Stimulated activated CD4-positive, alpha-beta T cell treated with anti-CD3 and anti-CD28 coated beads, Interleukin-1b, Interleukin-23, amount 100 ng/mL, for 1 hour (primary cell): ENCODE measurements at regions not wholly inside any gene's neighbourhood (a gene's known extent, or its start where the extent isn't known, plus 50 kb on each side); places are given as distances from the start of the nearest gene placed in this dataset.

Source experiments
- DNase-seq, 2 donors: peaks; one replicate each; pipeline ENCODE4 v3.0.0-alpha.2; 2020; ENCODE audit warnings: low read depth in 2 of 2

DNA sequence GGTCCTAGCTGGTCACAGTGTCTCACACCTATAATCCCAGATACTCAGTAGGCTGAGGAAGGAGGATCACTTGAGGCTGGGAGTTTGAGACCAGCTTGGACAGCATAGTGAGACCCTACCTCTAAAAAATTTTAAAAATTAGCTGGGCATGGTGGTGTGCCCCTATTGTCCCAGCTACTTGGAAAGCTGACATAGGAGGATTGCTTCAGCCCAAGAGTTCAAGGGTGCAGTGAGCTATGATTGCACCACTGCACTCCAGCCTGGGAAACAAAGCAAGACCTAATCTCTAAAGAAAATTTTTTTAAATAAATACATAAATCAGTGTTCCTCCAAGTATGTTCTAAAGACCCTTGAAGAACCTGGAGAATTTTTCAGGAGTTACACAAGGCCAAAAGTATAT lies 50.6 kb upstream of the GNAO1 start:
- DNase-seq: no peak

DNA sequence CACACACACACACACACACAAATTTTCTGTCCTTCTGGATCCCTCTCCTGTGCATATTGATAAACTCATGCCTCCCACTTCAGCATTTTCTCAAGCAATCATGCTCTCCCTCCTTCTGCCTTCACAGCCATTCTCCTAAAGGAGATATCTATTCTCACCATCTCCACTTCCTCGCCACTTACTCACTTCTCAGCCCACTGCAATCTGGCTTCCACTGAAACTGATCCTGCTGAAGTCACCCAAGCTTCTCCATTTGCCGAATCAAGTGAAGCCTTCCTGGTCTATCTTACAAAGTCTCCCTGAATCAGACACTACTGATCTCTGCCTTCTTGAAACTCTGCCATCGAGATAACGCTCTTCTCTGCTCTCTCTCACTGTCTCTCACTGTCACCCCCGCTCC lies 54.0 kb upstream of the GNAO1 start:
- DNase-seq: no peak

DNA sequence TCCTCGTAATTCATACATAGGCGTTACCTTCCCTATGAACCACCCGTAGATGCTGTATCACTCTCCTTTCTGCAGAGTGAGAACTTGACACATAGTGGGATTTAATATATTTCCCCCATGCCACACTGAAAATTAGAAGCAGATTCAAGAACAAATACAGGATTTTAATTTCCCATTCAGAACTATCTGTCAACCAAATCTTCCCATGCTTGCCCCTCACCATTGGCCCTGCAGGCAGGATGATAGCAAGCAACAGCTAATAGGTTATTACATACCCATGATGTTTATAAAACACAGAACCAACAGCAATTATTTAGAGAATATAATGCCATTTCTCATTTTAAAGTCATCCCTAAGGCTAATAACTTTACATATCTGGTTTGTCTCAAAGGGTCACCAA lies 55.0 kb upstream of the GNAO1 start:
- DNase-seq: no peak

DNA sequence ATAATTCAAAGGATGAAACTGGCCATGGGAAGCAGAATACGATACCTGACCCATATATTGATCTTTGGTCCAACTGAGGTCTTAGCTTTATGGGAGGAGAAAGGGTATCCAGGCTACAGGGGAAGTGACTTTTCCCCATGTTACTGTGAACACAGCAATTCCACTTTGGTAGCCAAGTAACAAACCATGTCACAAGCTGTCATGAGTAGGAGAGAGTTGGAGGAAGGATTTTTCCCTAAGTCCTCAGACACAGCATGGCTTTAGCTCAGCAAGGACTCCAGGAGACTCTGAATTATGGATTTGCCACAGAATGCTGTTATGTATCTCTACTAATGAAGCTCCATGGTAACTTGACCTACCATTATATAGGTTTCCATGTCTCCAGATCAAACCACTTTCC lies 56.5 kb upstream of the GNAO1 start:
- no peak for DNase-seq

DNA sequence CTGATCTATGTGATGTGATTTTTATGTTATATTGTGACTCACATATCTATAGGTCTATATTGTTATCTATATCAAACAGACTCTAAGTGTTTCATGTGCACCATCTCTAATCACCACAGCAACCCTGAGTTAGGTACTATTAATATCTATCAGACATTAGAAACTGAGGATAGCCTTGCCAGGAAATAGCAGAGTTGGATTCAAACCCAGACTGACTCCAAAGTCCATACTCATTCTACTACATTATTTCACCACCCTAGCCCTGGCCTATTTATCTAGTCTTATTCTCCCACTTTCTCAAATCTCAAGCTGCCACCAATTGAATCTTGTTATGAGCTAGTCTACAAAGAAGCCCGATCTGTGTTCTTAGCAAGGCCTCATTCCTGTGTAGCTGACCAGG lies 65.4 kb upstream of the GNAO1 start:
- no peak for DNase-seq

DNA sequence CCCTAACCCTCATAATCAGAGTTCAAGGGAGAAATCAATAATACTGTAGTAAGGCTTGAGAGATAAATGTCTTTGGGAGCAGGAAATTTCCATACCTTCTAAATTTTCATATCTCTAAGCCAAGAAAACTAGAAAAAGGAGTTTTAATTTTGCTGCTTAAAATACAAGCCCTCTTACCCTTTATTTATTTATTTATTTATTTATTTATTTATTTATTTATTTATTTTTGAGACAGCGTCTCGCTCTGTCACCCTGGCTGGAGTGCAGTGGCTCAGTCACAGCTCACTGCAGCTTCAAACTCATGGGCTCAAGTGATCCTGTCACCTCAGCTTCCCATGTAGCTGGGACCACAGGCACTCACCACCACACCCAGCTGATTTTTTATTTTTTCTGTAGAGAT lies 69.0 kb upstream of the GNAO1 start:
- no peak for DNase-seq

DNA sequence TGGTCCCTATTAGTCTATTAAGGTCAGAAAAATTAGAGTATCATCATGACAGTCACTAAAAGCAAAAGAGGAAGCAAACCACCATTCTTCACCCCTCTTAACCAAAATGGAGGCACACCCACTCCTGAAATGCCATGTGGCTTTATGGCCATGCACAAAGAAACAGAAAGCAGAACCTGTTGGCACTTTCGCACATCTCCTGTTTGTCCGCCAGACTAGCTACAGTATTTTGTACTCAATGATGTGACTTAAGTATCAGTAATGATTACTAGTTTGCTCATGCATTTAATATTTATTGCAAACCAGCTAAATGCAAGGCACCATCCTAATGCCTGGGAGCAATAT lies 70.2 kb upstream of the GNAO1 start:
- no peak for DNase-seq

DNA sequence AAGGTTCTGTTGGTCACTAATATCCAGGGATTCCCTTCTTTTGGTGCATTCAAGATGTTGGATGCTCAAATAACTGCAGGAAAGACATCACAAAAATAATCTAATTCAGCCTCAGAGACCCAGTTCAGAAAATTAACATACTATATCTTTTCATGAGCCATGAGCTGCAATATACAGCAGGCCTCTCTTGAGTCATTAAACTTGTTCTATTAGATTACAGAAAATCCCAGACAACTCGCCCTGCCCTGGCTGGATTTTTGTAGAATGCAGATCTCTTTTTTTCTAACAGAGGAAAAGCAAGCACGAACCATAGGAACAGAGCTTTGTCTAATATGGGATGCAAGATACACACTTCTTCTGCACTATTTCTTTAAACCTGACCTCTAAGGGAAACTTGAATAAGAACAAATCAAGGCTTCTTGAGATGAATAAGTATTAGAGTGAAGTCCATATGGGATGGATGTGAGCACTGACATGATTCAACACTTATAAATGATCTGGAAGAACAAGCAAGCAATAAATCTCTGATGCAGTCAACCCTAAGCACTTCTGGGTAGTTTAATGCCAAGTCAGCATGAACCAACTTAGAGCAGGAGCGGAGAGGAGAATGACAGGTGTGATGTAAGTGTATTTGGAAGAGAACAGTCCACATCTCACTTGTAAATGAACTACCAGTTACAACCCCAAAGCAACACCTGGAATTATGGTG lies 70.7 kb upstream of the GNAO1 start:
- no peak for DNase-seq

DNA sequence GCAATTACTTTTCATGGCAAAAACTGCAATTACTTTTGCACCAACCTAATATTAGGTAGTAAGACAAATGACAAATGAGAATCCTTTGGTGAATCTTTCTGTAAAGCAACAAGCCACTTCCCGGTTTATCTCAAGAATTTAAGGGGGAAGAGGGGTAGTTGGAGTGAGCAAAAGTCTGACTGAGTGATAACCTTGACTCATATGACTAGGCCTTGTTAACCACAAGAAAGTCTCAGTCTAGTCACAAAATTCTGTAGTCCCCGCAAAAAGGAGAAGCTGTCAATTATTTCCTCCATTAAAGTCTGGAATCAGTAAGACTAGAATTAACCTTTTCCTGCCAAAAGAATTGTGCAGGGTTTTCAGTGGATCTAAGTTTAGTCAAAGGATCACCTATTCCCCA lies 72.2 kb upstream of the GNAO1 start:
- DNase-seq: no peak

DNA sequence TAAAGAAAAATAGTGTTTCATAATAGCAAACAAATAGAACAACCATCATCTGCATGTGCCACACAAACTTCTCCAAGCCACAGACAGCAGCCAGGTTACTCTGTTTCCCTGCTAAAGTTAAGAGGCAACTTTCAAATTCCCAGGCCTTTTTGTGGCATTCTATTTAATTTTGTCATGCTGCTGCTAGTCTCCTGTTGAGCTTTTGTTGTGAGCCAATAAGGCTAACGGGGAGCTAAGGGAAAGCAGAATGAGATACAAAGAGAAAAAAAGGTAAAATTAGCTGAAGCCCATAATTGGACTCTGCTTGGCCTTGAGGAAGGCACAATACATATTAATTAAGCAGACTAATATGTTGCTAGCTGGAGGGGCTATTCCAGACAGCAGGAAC lies 74.7 kb upstream of the GNAO1 start:
- DNase-seq: no peak

DNA sequence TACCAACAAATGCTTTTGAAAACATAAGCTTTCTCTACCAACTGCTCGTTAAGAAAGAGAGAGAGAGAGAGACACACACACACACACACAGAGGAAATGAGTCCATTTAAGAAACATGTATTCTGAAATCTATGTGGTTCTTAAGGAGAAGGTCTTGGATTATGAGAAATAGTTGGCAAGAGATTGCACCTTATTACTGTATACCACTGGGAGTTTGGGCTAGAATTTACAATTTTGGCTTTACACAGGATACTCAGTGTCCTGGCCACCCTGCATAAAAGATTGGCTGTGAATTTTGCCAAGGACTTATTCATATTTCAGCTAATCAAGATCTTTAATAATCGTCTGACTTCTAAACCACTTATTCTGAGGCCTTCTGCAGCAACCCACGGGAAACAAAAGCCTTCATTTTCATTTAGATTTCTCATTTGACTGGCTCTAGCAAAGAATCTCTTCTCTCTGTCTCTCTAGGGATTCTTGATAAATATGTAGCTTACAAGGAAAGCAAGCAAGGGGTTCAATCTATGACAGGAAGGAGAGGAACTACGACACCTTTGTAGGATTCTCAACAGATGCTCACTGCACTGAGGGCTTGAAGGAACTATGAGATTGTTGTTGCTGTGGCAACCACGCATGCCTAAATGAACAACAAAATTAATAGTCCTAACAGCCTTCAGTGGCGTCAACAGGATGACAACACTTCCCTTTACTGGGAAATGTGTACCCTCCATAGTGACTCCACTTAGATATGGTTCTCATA lies 75.3 kb upstream of the GNAO1 start:
- no peak for DNase-seq

DNA sequence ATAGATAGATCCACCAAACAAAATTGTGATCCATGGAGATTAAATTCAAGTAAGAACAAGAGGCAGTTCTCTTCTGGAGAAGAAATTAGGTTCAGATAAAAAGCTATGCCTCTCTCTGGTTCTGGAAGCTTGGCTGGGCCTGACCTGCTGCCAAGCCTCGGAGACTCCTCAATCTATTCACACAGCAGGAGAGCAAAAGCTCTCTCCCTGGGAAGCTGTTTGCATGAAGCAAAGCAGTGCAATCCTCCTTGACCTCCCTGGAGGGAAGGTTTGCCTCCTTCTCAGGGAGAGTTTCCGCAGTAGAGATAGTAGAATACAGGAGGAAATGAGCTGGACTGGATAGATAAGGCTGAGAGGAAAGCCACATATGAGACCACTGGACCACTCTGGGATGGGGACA lies 78.1 kb upstream of the GNAO1 start:
- no peak for DNase-seq

DNA sequence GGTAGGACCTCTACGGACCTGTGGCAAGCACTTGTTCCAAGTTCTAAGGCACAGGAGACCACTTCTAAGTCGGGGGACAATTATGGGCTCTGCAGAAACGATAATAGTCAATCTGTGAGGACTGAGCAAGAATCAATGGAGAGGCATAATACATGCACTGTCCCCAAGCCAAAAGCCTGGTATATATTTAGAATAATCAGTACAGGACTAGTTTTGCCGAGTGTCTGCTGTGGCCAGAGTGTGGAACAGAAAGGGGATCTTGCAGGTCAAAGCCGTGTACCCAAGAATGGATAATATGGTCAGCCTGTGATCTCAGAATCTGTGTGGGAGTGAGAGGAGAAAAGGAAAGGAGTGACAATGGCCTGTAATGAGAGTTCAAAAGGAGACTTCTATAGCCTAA lies 80.2 kb upstream of the GNAO1 start:
- no peak for DNase-seq

DNA sequence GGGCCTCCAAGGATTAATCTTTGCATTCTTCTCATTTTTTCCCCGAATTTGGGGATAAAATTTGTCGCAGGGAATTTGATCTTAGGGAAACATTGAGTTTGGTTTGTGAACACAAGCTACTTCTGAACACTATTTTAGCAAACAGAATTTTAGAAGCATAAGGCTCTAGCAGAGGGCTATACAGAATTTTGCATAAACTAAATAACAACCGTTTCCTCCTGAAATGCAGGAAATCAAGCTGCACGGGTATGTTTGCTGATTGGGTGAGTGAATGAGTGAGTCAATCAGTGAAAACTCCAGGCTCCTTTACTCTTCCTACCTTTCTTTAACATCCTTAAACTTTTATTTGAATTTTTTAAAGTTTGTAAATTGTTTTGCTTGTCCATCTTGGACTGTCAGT lies 81.3 kb upstream of the GNAO1 start:
- DNase-seq: no peak

DNA sequence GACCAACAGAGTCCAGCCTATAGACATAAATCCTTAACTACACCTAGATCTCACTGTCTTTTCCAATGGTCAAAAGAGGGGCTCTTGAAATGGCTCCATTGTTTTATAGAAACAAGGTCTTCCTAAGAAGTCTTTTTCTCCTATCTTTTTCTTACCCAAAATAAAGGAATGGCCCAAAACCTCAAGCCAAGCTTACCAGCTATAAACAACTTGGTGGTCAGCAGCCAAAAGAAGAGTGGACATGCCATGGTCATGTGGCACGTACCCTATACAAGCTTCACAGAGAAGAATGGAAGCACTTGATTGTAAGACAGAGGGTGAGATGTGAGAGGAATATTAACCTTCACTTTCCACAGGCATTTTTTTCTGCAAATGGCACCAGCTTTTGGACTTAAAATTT lies 82.1 kb upstream of the GNAO1 start:
- no peak for DNase-seq

DNA sequence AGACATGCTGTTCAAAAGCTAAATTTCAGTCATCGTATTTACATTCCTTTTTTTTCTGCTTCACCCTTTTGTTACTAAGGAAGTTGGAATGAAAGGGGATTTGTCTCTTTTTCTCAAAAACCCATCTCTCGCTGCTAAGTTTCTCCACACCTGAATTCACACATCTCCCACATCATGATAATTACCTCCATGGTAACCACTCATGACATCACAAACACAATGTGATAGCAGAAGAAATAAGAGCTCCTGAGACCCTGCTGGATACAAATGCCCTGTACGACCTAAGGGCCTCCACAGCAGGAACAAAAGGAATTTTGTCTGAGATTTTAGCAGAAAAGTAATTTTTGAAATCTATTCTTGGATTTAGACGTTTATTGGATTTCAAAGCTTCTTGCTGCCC lies 82.6 kb upstream of the GNAO1 start:
- DNase-seq: no peak

DNA sequence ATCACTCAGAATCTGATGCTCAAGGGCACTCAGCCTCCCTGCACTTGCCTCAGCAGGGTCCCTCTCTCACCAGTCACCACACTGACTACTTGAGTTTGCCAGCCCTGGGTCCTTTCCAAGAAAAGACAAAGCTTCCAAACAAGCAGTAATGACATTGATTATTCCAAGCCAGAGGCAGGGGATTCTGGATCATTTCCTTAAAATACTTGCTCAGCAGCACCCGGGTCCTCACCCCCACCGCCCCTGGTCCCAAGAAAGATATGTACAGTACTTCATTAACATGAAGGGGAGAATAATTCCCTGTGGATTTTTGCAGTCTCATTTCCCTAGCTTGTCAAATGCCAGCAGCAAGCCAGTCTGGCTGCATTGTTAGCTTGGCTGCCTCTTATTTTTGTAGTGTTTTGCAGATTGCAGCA lies 83.2 kb upstream of the GNAO1 start:
- DNase-seq: no peak

DNA sequence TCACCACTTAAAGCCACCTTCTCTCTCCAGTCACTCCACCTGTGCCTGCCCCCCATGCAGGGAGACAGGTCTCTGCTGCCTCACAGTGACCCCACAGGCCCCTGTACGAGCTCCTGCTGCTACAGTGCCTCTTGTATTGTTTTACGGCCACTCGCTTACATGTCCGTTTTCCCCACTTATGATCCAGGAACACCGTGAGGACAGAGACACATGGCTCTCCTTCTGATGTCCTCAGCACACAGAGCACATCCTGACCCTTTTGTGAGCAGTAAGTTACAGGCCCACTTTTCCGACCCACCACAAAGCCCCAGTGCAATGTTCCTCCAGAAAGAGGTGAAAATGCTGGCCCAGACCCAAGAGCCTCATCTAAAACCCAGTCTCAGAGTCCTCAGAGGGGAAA lies 84.8 kb upstream of the GNAO1 start:
- no peak for DNase-seq

DNA sequence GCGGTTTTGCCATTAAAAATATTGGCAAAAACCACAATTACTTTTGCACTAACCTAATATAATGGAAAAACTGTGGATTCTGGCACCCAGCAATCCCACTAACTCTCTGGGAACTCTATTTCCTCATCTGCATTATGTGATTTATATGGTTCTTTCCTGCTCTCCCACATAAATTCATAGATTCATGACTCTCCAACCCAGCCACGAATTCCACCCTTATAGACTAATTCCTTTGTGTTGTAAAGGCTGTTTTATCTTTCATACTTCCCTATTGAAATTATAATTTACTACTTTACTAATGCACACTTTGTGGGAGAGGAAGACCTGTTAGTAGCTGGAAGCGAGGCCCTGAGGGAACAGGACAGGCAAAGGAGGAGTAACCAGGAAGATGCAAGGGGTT lies 88.4 kb upstream of the GNAO1 start:
- no peak for DNase-seq

DNA sequence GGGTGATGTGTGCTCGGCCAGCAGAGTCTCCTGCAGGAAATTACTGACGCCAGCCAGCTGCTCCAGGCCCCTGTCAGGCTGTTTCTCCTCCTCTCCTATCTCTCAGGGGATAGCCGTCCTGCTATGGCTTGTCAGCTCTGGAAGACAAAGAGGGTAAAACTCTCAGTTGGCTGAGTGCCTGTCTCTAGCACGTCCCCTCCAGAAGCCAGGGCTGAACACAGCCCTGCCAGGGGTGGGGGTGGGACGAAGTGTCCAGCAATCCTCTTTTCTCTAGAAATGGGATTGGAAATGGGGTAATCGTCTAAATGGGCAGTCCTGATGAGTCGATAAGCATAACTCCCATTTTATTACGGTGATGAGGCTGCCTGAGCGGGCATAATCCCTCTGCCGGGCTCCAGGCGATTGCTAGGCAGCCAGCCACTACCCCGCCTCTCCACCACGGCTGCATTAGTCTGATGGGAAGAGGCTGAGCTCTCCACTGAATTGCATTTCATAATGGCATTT lies 89.1 kb upstream of the GNAO1 start:
- no peak for DNase-seq

DNA sequence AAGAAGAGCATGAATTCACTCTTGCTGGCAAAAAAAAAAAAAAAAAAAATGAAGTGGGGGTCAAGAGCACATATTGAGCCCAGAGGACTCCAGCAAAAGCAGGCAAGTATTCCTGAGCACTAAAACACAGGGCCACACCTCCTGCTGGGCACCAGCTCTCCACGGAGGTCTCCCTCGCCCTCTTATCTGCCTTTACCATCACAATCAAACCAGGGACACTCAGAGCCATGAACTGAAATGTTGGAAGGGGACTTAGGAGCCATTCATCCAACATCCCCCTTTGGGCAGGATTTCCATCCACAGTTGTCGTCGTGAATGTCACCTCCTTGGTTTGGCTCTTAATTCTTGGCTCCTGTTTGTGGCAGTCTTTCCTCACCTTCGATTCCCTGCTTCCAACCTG lies 89.8 kb upstream of the GNAO1 start:
- DNase-seq: no peak

DNA sequence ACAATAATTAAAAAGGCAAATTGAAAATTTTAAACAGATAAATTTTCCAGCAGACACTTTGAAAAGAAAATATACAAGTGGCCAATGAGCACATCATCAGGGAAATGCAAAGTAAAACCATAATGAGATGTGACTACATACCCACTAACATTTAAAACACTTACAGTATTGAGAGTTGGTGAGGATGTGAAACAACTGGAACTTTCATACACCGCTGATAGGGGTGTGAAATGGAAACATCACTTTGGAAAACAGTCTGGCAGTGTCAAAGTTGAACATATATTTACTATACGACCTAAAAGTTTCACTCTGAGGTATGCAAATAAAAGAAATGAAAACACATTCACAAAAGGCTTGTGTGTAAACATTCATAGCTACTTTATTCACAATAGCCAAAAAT lies 94.0 kb upstream of the GNAO1 start:
- DNase-seq: no peak

DNA sequence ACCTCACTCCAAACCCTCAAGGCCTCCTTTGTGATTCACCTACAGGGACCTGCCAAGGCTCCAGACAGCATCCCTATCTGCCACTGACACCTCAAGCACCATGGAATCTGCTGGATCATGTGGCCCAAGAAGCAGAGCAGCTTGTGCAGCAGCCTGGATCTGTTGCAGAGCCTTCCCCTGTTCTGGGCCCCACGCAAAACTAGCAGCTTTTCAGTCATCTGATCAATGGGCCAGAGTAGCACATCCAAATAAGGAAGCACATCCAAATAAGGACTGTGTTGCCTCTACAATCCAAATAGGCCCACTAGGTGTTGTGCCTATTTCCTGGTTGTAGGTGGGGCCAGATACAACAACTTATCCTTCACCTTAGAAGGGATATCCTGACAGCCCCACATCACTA lies 97.1 kb upstream of the GNAO1 start:
- no peak for DNase-seq

DNA sequence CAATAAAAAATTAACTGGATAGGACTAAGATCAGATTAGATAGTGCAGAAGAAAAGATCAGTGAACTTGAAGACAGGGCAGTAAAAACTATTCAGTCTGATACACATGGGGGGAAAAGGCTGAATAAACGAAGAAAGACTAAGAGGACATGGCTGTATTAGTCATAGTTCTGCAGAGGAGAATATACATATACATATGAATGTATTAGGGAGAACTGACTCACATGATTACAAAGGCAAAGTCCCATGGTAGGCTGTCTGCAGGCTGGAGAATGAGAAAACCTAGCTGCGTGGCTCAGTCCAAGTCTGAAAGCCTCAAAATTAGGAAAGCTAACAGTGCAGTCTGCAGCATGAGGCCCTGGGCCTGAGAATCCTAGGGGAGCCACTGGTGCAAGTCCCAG lies 98.2 kb upstream of the GNAO1 start:
- DNase-seq: no peak
